CD4-positive, alpha-beta T cell treated with Interleukin-4 for 4 hours (primary cell): ENCODE measurements at regions not wholly inside any gene's neighbourhood (a gene's known extent, or its start where the extent isn't known, plus 50 kb on each side); places are given as distances from the start of the nearest gene placed in this dataset.

ENCODE experiments used
- DNase-seq: peaks from one replicate; pipeline ENCODE4 v3.0.0-alpha.2; 2020

DNA sequence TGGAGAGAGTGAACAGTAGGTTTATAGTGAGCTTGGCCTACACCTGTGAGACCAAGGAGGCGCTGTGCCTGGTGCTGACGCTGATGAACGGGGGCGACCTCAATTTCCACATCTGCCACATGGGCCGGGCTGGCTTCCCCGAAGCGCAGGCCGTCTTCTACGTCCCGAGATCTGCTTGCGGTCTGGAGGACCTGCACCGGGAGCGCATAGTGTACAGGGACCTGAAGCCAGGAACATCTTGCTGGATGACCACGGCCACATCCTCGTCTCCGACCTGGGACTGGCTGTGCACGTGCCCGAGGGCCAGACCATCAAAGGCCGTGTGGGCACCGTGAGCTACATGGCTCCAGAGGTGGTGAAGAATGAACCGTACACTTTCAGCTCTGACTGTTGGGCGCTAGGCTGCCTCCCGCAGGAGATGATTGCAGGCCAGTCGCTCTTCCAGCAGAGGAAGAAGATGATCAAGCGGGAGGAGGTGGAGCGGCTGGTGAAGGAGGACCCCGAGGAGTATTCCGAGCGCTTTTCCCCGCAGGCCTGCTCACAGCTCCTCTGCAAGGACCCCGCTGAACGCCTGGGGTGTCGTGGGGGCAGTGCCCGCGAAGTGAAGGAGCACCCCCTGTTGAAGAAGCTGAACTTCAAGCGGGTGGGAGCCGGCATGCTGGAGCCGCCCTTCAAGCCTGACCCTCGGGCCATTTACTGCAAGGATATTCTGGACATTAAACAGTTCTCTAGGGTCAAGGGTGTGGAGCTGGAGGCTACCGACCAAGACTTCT is 139.0 kb downstream of the ZDHHC20 start:
- no peak for DNase-seq

DNA sequence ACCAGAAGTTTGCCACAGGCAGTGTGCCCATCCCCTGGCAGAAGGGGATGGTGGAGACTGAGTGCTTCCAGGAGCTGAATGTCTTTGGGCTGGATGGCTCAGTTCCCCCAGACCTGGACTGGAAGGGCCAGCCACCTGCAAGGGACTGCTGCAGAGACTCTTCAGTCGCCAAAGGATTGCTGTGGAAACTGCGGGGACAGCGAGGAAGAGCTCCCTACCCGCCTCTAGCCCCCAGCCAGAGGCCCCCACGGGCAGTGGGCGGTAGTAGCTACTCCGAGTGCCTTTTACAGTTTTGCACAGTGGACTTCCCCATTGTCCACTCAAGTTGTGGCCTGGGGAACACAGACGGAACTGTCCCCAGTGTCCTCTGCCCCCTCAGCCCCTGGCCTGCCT is 138.5 kb downstream of the ZDHHC20 start:
- DNase-seq = no peak

DNA sequence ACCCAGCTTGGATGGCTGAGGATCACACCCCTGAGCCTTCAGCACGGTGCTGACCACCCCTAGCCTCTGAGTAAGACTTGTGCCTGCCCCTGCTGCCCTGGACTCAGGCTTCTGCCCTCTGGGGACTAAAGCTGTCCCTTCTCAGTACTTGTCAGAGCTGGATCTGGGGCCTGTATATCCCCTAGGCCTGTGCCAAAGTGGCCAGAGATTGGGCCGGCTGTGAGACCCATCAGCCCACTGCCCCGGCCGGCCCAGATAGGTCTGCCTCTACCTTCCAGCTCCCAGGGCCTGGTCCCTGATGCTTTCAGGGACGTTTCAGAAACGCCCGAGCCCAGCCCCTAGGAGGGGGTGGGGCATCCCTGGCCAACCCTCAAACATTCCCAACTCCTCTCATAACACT is 137.8 kb downstream of the ZDHHC20 start:
- DNase-seq = no peak

DNA sequence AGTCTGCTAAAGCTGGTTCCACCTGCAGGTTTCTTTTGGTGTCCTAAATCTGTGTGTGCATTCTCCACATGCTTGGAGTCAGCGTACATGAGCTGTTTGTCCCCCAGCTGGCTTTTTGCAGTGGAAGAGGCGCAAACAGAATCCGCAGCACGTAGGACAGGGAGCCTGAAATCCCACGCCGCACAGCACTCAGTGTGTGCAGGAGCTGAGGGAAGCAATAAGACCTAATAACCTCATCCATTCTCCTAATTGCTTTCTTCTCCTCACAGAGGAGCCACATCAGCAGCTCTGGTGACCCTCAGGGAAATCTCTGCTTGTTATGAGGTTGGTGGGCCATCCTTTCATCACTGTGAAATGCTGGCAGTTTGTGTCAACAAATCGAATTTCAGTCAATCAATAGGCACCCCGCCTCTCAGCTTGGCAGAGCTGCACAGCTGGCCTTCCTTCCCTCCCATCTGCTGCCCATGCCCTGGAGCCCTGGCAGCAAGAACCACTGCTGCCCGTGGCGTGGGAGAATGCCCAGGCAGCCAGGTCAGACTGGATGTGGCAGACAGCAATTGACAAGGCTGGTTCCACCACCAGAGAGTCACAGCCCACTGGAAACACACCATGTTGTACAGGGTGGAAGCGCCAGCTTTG is 136.7 kb downstream of the ZDHHC20 start:
- no peak for DNase-seq
